NCI-H2107 (cell line): ENCODE measurements at regions not wholly inside any gene's neighbourhood (a gene's known extent, or its start where the extent isn't known, plus 50 kb on each side); places are given as distances from the start of the nearest gene placed in this dataset.

ENCODE experiments used
- DNase-seq: peaks from one replicate; lab custom pipeline; 2025; lab: John Stamatoyannopoulos, UW

GRCh38 chr6:106918115-106918514 lies 56.4 kb downstream of the CD24 start:
- DNase-seq: no peak

GRCh38 chr6:106916891-106917290 lies 57.6 kb downstream of the CD24 start:
- no peak for DNase-seq

- no peak for DNase-seq
These were observed 60.8 kb downstream of the CD24 start for GRCh38 chr6:106913676-106914280.

- DNase-seq: no peak
These were observed 61.4 kb downstream of the CD24 start for GRCh38 chr6:106913111-106913510.

GRCh38 chr6:106912091-106912490 lies 62.4 kb downstream of the CD24 start:
- DNase-seq: no peak

- no peak for DNase-seq
These were observed 63.3 kb downstream of the CD24 start for GRCh38 chr6:106910999-106911949.

- DNase-seq: no peak
These were observed 66.1 kb downstream of the CD24 start for GRCh38 chr6:106908386-106908840.

- no peak for DNase-seq
These were observed 66.8 kb downstream of the CD24 start for GRCh38 chr6:106907754-106908153.

- DNase-seq: no peak
These were observed 68.3 kb downstream of the CD24 start for GRCh38 chr6:106906232-106906631.

GRCh38 chr6:106903299-106903698 lies 71.2 kb downstream of the CD24 start:
- DNase-seq: no peak

GRCh38 chr6:106901062-106901461 lies 73.5 kb downstream of the CD24 start:
- no peak for DNase-seq

GRCh38 chr6:106899697-106900096 lies 74.8 kb downstream of the CD24 start:
- DNase-seq: no peak

GRCh38 chr6:106897580-106897979 lies 76.9 kb downstream of the CD24 start:
- DNase-seq: no peak

GRCh38 chr6:106895703-106896040 lies 78.9 kb downstream of the CD24 start:
- no peak for DNase-seq

- DNase-seq: no peak
These were observed 79.4 kb downstream of the CD24 start for GRCh38 chr6:106894978-106895702.

- no peak for DNase-seq
These were observed 82.3 kb downstream of the CD24 start for GRCh38 chr6:106892186-106892585.

- no peak for DNase-seq
These were observed 84.1 kb downstream of the CD24 start for GRCh38 chr6:106890447-106890846.

- DNase-seq: no peak
These were observed 84.8 kb downstream of the CD24 start for GRCh38 chr6:106889692-106890091.

- peak; percentile 5 for DNase-seq
These were observed 87.4 kb downstream of the CD24 start for GRCh38 chr6:106886922-106887797.

GRCh38 chr6:106886081-106886843 lies 88.3 kb downstream of the CD24 start:
- no peak for DNase-seq

- DNase-seq: no peak
These were observed 88.8 kb downstream of the CD24 start for GRCh38 chr6:106885679-106886078.
